HCT116 (cell line): ENCODE measurements at regions not wholly inside any gene's neighbourhood (a gene's known extent, or its start where the extent isn't known, plus 50 kb on each side); places are given as distances from the start of the nearest gene placed in this dataset.

Source experiments
- ATAC-seq: fragments of 200-7000 bp; cut with Tn5 transposase; 2 replicates; pipeline ENCODE4 v1.9.1; 2020; ENCODE audit warnings: mild to moderate bottlenecking, moderate library complexity
- BruUV-seq: library from RNA; stranded (reverse); fragments of 400-500 nt; replicated peaks from 2 replicates; lab custom pipeline; 2021; lab: Mats Ljungman, UMichigan
- CTCF ChIA-PET: fragments of 300-600 bp; sonication (Branson Sonifier 250); formaldehyde crosslinking; loops from one replicate; lab custom pipeline; 2021; ENCODE audit warnings: antibody characterized with exemption; lab: Charles Lee
- POLR2A ChIA-PET: fragments of 300-600, 350-600 bp; sonication (Branson Sonifier 250); formaldehyde crosslinking; loops from one replicate; lab custom pipeline; 2021; ENCODE audit warnings: antibody characterized with exemption; lab: Charles Lee
- RAD21 ChIA-PET, 2 experiments: fragments of 300-600 bp; sonication (Branson Sonifier 250); formaldehyde crosslinking; loops; one replicate each; lab custom pipeline; 2023; ENCODE audit warnings: low total read pairs in 2 of 2; ENCODE audit not compliant: uncharacterized antibody in 2 of 2, unreplicated experiment in 2 of 2, low non-redundant PET in 1 of 2; lab: Charles Lee
- DNase-seq: peaks from one replicate; pipeline ENCODE4 v3.0.0-alpha.2; 2010; ENCODE audit warnings: low read depth, low spot score
- H2AFZ ChIP-seq: fragments of 200-600 bp; shearing (Covaris generic), sonication (generic); 2 replicates; pipeline ENCODE4 v1.6.1; 2017; ENCODE audit warnings: low read depth, mixed run types, mixed read lengths, antibody characterized with exemption, low read length; ENCODE audit not compliant: poor library complexity, severe bottlenecking
- H3K27ac ChIP-seq: 2 replicates; pipeline ENCODE4 v1.5.1; 2012; ENCODE audit warnings: low read depth, low read length
- H3K27me3 ChIP-seq: fragments of 200-600 bp; sonication (generic); 2 replicates; pipeline ENCODE4 v1.6.1; 2016; ENCODE audit warnings: mixed run types, low read length, mixed read lengths; ENCODE audit not compliant: insufficient read depth
- H3K36me3 ChIP-seq, 2 experiments: fragments of 200-500 bp in 1 of 2; fragments of 200-600 bp in 1 of 2; sonication (Bioruptor generic) in 1 of 2; sonication (generic) in 1 of 2; 2 replicates each; pipeline versions ENCODE4 v1.5.1 to v1.6.1; 2014 to 2016; ENCODE audit warnings: low read length in 2 of 2, inconsistent platforms in 1 of 2, mixed read lengths in 1 of 2, mixed run types in 1 of 2; ENCODE audit not compliant: insufficient read depth in 2 of 2, control insufficient read depth in 1 of 2
- H3K4me1 ChIP-seq, 2 experiments: fragments of 200-600 bp in 1 of 2; sonication (generic) in 1 of 2; 2 replicates each; pipeline versions ENCODE4 v1.5.1 to v1.6.1; 2012 to 2017; ENCODE audit warnings: low read length in 2 of 2, inconsistent platforms in 1 of 2, mild to moderate bottlenecking in 1 of 2, mixed read lengths in 1 of 2, mixed run types in 1 of 2, moderate library complexity in 1 of 2; ENCODE audit not compliant: insufficient read depth in 2 of 2, control insufficient read depth in 1 of 2
- H3K4me2 ChIP-seq: fragments of 200-600 bp; sonication (generic); 2 replicates; pipeline ENCODE4 v1.6.1; 2017; ENCODE audit warnings: mixed run types, low read length, mixed read lengths
- H3K4me3 ChIP-seq, 2 experiments: fragments of 200-600 bp in 1 of 2; sonication (generic) in 1 of 2; replicated peaks in 1 of 2; 2 replicates each; pipeline ENCODE4 v1.5.1; 2011 to 2016; ENCODE audit warnings: low read length in 2 of 2, control low read depth in 1 of 2, low read depth in 1 of 2, mild to moderate bottlenecking in 1 of 2, mixed read lengths in 1 of 2, mixed run types in 1 of 2
- H3K79me2 ChIP-seq: fragments of 200-600 bp; sonication (generic); 2 replicates; pipeline ENCODE4 v1.6.1; 2017; ENCODE audit warnings: mild to moderate bottlenecking, mixed run types, low read length, moderate library complexity, mixed read lengths; ENCODE audit not compliant: insufficient read depth
- H3K9ac ChIP-seq: fragments of 200-600 bp; sonication (generic); 2 replicates; pipeline ENCODE4 v1.6.1; 2016; ENCODE audit warnings: low read length, mixed read lengths
- H3K9me2 ChIP-seq: fragments of 200-600 bp; sonication (generic), shearing (Covaris generic); 2 replicates; pipeline ENCODE4 v1.6.1; 2017; ENCODE audit warnings: mixed run types, mild to moderate bottlenecking, moderate library complexity; ENCODE audit not compliant: insufficient read depth
- H3K9me3 ChIP-seq, 2 experiments: fragments of 200-500 bp in 1 of 2; fragments of 200-600 bp in 1 of 2; sonication (Bioruptor generic) in 1 of 2; sonication (generic) in 1 of 2; 2 replicates each; pipeline ENCODE4 v1.6.1; 2014 to 2017; ENCODE audit warnings: low read length in 2 of 2, mixed read lengths in 2 of 2, inconsistent platforms in 1 of 2, low read depth in 1 of 2, mild to moderate bottlenecking in 1 of 2, mixed run types in 1 of 2, moderate library complexity in 1 of 2; ENCODE audit not compliant: control insufficient read depth in 1 of 2, insufficient read depth in 1 of 2
- H4K20me1 ChIP-seq: fragments of 200-600 bp; sonication (generic), shearing (Covaris generic); 2 replicates; pipeline ENCODE4 v1.6.1; 2017; ENCODE audit warnings: mixed run types, mild to moderate bottlenecking, moderate library complexity; ENCODE audit not compliant: insufficient read depth
- EGR1 ChIP-seq: IDR thresholded peaks from 2 replicates; pipeline ENCODE4 v1.6.1; 2012; ENCODE audit warnings: low read depth
- JUND ChIP-seq: IDR thresholded peaks from 2 replicates; pipeline ENCODE4 v1.6.1; 2012
- TCF7L2 ChIP-seq: IDR thresholded peaks from 2 replicates; pipeline ENCODE4 v1.7.0; 2011; ENCODE audit warnings: borderline replicate concordance, inconsistent platforms; ENCODE audit not compliant: insufficient read depth, insufficient read length; ENCODE audit errors: extremely low read depth
- ZNF274 ChIP-seq: fragments of 200-500 bp; sonication (Bioruptor generic); IDR thresholded peaks from 2 replicates; pipeline ENCODE4 v1.6.1; 2014; ENCODE audit warnings: mild to moderate bottlenecking, low read depth, low read length, inconsistent platforms
- intact Hi-C: fragments of 100-400 bp; cut with micrococcal nuclease; formaldehyde crosslinking; loops from 2 replicates; pipeline ENCODE4 v1.10.0; 2022
- TF ChIP-seq, protein P1 (sequence below): IDR thresholded peaks from 2 replicates; pipeline ENCODE4 v1.6.1; 2012; ENCODE audit warnings: low read depth

DNA sequence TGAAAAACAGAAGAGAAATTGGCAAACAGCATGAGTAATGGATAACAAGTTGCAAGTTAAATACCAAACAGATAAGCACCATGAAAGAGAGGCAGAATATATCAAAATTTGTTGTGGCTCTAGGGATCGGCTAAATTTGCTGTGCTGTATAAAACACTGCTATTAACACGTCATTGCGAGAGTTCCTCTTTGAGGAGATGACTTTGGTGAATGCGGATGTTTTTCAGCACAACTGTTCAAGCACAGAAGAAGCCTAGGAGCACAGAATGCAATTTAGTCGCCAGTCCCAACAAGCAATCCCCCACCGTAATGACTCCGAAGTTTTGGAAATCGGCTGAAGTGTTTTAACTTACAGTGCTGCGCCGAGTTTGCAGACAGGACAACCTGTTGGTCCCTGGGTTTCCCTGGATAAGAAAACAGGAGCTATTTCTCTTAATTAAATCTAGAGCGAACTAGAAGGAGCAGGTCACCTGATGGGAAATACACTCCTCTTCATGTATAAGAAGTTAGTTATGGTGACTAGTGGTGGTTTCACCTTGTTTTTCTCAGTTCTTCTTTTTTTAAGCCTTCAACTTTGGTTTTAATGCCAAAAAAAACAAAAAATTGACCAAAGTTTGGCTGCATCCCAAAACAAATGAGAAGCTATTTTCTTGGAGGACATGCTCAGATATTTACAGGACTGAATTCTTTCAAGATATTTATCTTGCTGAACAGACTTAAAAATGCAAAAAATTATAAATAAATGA lies 454.1 kb upstream of the SALL3 start:
- Histone ChIP-seq H3K4me2 (no peak overlapping the region), H3K36me3 (no peaks in the 10 kb centered on the region), H3K9me2 (no peaks in the 10 kb centered on the region), H3K9me3 (peaks cover 0 to 7% of the 10 kb centered on the region in 2 experiments; a peak in 2 of 4 replicates), H3K27ac (no peak overlapping the region), H4K20me1 (no peaks in the 10 kb centered on the region), H3K79me2 (no peaks in the 10 kb centered on the region), H3K4me1 (no peaks in the 10 kb centered on the region), H2AFZ (no peak overlapping the region), H3K9ac (no peak overlapping the region), H3K27me3 (no peaks in the 10 kb centered on the region), H3K4me3 (no peak overlapping the region)
- no TSS peak for BruUV-seq
- ChIA-PET RAD21 (no interaction called here), POLR2A (no interaction called here), CTCF (no interaction called here)
- intact Hi-C loops = no loop called here
- TF ChIP-seq, protein P1, sequence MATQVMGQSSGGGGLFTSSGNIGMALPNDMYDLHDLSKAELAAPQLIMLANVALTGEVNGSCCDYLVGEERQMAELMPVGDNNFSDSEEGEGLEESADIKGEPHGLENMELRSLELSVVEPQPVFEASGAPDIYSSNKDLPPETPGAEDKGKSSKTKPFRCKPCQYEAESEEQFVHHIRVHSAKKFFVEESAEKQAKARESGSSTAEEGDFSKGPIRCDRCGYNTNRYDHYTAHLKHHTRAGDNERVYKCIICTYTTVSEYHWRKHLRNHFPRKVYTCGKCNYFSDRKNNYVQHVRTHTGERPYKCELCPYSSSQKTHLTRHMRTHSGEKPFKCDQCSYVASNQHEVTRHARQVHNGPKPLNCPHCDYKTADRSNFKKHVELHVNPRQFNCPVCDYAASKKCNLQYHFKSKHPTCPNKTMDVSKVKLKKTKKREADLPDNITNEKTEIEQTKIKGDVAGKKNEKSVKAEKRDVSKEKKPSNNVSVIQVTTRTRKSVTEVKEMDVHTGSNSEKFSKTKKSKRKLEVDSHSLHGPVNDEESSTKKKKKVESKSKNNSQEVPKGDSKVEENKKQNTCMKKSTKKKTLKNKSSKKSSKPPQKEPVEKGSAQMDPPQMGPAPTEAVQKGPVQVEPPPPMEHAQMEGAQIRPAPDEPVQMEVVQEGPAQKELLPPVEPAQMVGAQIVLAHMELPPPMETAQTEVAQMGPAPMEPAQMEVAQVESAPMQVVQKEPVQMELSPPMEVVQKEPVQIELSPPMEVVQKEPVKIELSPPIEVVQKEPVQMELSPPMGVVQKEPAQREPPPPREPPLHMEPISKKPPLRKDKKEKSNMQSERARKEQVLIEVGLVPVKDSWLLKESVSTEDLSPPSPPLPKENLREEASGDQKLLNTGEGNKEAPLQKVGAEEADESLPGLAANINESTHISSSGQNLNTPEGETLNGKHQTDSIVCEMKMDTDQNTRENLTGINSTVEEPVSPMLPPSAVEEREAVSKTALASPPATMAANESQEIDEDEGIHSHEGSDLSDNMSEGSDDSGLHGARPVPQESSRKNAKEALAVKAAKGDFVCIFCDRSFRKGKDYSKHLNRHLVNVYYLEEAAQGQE = no peak
- TF ChIP-seq EGR1 (no peak), ZNF274 (no peak), TCF7L2 (no peak), JUND (no peak)
- ATAC-seq (no peak), DNase-seq (no peak)
